Suprapubic skin (tissue), 4 donors: ENCODE measurements at regions not wholly inside any gene's neighbourhood (a gene's known extent, or its start where the extent isn't known, plus 50 kb on each side); places are given as distances from the start of the nearest gene placed in this dataset.
"Not testable (repeated sequence)": the region's sequence is repeated elsewhere in the genome, so short reads cannot be mapped to it uniquely, and the experiment has no call there.

Source experiments
- DNase-seq, 2 donors: peaks; one replicate each; pipeline ENCODE4 v3.0.0-alpha.2; 2019; ENCODE audit warnings: low spot score in 2 of 2
- H3K27ac ChIP-seq: fragments of 200-600 bp; sonication (generic); one replicate; pipeline ENCODE4 v1.5.1; 2019
- H3K27me3 ChIP-seq: fragments of 200-600 bp; sonication (generic); one replicate; pipeline ENCODE4 v1.5.1; 2019
- H3K36me3 ChIP-seq: fragments of 200-600 bp; sonication (generic); one replicate; pipeline ENCODE4 v1.5.1; 2019
- H3K4me1 ChIP-seq: fragments of 200-600 bp; sonication (generic); one replicate; pipeline ENCODE4 v1.5.1; 2019
- H3K4me3 ChIP-seq: fragments of 200-600 bp; sonication (generic); one replicate; pipeline ENCODE4 v1.5.1; 2019; ENCODE audit warnings: mild to moderate bottlenecking
- H3K9me3 ChIP-seq: fragments of 200-600 bp; sonication (generic); one replicate; pipeline ENCODE4 v1.5.1; 2019
- WGBS: methylation state at CpG from one replicate; pipeline ENCODE4 v1.1.5; 2018; 5-methylcytosine and 5-hydroxymethylcytosine counted together
- TF ChIP-seq, protein P1 (sequence below), 2 donors: fragments of 200-600 bp in 1 of 2; fragments of 450-650 bp in 1 of 2; sonication (generic) in 1 of 2; IDR thresholded peaks; one replicate each; pipeline ENCODE4 v1.5.1; 2016 to 2019; ENCODE audit warnings: antibody characterized with exemption in 2 of 2, mild to moderate bottlenecking in 1 of 2, moderate library complexity in 1 of 2

DNA sequence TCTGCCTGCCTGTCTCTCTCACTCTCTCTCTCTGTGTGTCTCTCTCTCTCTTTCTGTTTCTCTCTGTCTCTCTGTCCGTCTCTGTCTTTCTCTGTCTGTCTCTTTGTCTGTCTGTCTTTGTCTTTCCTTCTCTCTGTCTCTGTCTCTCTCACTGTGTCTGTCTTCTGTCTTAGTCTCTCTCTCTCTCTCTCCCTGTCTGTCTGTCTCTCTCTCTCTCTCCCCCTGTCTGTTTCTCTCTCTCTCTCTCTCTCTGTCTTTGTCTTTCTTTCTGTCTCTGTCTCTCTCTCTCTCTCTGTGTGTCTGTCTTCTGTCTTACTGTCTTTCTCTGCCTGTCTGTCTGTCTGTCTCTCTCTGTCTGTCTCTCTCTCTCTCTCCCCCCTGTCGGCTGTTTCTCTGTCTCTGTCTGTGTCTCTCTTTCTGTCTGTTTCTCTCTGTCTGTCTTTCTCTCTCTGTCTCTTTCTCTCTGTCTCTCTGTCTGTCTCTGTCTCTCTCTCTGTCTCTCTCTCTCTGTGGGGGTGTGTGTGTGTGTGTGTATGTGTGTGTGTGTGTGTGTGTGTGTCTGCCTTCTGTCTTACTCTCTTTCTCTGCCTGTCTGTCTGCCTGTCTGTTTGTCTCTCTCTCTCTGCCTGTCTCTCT is 2101.3 kb upstream of the TPTE start:
- TF ChIP-seq, protein P1, sequence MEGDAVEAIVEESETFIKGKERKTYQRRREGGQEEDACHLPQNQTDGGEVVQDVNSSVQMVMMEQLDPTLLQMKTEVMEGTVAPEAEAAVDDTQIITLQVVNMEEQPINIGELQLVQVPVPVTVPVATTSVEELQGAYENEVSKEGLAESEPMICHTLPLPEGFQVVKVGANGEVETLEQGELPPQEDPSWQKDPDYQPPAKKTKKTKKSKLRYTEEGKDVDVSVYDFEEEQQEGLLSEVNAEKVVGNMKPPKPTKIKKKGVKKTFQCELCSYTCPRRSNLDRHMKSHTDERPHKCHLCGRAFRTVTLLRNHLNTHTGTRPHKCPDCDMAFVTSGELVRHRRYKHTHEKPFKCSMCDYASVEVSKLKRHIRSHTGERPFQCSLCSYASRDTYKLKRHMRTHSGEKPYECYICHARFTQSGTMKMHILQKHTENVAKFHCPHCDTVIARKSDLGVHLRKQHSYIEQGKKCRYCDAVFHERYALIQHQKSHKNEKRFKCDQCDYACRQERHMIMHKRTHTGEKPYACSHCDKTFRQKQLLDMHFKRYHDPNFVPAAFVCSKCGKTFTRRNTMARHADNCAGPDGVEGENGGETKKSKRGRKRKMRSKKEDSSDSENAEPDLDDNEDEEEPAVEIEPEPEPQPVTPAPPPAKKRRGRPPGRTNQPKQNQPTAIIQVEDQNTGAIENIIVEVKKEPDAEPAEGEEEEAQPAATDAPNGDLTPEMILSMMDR (IDR thresholded peaks at IDR 0.05), result peak in 1 of 2 donors; percentile 18
- 85% methylated on average over 2 of the region's 2 CpGs for WGBS
- not testable (repeated sequence) for H3K4me3 ChIP-seq, DNase-seq, H3K27me3 ChIP-seq, H3K36me3 ChIP-seq, H3K9me3 ChIP-seq, H3K4me1 ChIP-seq, H3K27ac ChIP-seq

- H3K27ac ChIP-seq, H3K4me1 ChIP-seq, H3K27me3 ChIP-seq, H3K9me3 ChIP-seq, DNase-seq, H3K4me3 ChIP-seq, H3K36me3 ChIP-seq: not testable (repeated sequence)
- WGBS, result no CpG with 5 or more reads among the region's 47 CpGs
Measured at GRCh38 chr21:8427790-8428667, 2093.4 kb upstream of the TPTE start.

- WGBS, result no CpG with 5 or more reads among the region's 43 CpGs
- not testable (repeated sequence) for H3K4me1 ChIP-seq, DNase-seq, H3K27ac ChIP-seq, H3K4me3 ChIP-seq, H3K9me3 ChIP-seq, H3K27me3 ChIP-seq, H3K36me3 ChIP-seq
Measured at GRCh38 chr21:8428668-8429456, 2092.5 kb upstream of the TPTE start.

GRCh38 chr21:8434710-8435109 is 2086.7 kb upstream of the TPTE start:
- not testable (repeated sequence) for H3K9me3 ChIP-seq, H3K27me3 ChIP-seq, H3K27ac ChIP-seq, DNase-seq, H3K36me3 ChIP-seq, H3K4me3 ChIP-seq, H3K4me1 ChIP-seq
- WGBS, result no CpG with 5 or more reads among the region's 64 CpGs

DNA sequence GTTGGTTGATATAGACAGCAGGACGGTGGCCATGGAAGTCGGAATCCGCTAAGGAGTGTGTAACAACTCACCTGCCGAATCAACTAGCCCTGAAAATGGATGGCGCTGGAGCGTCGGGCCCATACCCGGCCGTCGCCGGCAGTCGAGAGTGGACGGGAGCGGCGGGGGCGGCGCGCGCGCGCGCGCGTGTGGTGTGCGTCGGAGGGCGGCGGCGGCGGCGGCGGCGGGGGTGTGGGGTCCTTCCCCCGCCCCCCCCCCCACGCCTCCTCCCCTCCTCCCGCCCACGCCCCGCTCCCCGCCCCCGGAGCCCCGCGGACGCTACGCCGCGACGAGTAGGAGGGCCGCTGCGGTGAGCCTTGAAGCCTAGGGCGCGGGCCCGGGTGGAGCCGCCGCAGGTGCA is 2078.3 kb upstream of the TPTE start:
- DNase-seq, H3K4me1 ChIP-seq, H3K9me3 ChIP-seq, H3K27me3 ChIP-seq, H3K36me3 ChIP-seq, H3K4me3 ChIP-seq, H3K27ac ChIP-seq: not testable (repeated sequence)
- no CpG with 5 or more reads among the region's 54 CpGs for WGBS

- H3K36me3 ChIP-seq, H3K27me3 ChIP-seq, H3K4me3 ChIP-seq, H3K4me1 ChIP-seq, H3K27ac ChIP-seq, DNase-seq, H3K9me3 ChIP-seq: not testable (repeated sequence)
- no CpG with 5 or more reads among the region's 18 CpGs for WGBS
Measured at GRCh38 chr21:8449807-8450206, 2071.6 kb upstream of the TPTE start.

DNA sequence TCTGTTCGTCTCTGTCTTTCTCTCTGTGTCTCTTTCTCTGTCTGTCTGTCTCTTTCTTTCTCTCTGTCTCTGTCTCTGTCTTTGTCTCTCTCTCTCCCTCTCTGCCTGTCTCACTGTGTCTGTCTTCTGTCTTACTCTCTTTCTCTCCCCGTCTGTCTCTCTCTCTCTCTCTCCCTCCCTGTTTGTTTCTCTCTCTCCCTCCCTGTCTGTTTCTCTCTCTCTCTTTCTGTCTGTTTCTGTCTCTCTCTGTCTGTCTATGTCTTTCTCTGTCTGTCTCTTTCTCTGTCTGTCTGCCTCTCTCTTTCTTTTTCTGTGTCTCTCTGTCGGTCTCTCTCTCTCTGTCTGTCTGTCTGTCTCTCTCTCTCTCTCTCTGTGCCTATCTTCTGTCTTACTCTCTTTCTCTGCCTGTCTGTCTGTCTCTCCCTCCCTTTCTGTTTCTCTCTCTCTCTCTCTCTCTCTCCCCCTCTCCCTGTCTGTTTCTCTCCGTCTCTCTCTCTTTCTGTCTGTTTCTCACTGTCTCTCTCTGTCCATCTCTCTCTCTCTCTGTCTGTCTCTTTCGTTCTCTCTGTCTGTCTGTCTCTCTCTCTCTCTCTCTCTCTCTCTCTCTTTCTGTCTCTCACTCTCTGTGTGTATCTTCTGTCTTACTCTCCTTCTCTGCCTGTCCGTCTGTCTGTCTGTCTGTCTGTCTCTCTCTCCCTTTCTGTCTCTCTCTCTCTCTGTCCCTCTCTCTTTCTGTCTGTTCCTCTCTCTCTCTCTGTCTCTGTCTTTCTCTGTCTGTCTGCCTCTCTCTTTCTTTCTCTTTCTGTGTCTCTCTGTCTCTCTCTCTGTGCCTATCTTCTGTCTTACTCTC is 2065.9 kb upstream of the TPTE start:
- WGBS, result no CpG with 5 or more reads among the region's 6 CpGs

DNA sequence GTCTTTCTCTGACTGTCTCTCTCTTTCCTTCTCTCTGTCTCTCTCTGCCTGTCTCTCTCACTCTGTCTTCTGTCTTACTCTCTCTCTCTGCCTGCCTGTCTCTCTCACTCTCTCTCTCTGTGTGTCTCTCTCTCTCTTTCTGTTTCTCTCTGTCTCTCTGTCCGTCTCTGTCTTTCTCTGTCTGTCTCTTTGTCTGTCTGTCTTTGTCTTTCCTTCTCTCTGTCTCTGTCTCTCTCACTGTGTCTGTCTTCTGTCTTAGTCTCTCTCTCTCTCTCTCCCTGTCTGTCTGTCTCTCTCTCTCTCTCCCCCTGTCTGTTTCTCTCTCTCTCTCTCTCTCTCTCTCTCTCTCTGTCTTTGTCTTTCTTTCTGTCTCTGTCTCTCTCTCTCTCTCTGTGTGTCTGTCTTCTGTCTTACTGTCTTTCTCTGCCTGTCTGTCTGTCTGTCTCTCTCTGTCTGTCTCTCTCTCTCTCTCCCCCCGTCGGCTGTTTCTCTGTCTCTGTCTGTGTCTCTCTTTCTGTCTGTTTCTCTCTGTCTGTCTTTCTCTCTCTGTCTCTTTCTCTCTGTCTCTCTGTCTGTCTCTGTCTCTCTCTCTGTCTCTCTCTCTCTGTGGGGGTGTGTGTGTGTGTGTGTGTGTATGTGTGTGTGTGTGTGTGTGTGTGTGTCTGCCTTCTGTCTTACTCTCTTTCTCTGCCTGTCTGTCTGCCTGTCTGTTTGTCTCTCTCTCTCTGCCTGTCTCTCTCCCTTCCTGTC is 2056.8 kb upstream of the TPTE start:
- DNase-seq, H3K9me3 ChIP-seq, H3K27me3 ChIP-seq, H3K36me3 ChIP-seq, H3K27ac ChIP-seq, H3K4me3 ChIP-seq, H3K4me1 ChIP-seq: not testable (repeated sequence)
- WGBS, result no CpG with 5 or more reads among the region's 3 CpGs

More for the DNA sequence above, 2065.9 kb upstream of the TPTE start:
- not testable (repeated sequence) for H3K27ac ChIP-seq, H3K9me3 ChIP-seq, H3K36me3 ChIP-seq, H3K4me1 ChIP-seq, DNase-seq, H3K4me3 ChIP-seq, H3K27me3 ChIP-seq

DNA sequence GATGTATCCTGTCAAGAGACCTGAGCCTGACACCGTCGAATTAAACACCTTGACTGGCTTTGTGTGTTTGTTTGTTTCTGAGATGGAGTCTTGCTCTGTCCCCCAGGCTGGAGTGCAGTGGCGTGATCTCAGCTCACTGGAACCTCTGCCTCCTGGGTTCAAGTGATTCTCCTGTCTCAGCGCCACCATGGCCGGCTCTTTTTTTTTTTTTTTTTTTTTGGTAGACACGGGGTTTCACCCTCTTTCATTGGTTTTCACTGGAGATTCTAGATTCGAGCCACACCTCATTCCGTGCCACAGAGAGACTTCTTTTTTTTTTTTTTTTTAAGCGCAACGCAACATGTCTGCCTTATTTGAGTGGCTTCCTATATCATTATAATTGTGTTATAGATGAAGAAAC is 2054.7 kb upstream of the TPTE start:
- H3K4me1 ChIP-seq, result not testable (repeated sequence)
- WGBS, result no CpG with 5 or more reads among the region's 10 CpGs

More for the DNA sequence above, 2054.7 kb upstream of the TPTE start:
- not testable (repeated sequence) for H3K9me3 ChIP-seq, DNase-seq, H3K4me3 ChIP-seq, H3K27ac ChIP-seq, H3K36me3 ChIP-seq, H3K27me3 ChIP-seq
